Dermis microvascular lymphatic vessel endothelial cell (primary cell): ENCODE measurements at regions not wholly inside any gene's neighbourhood (a gene's known extent, or its start where the extent isn't known, plus 50 kb on each side); places are given as distances from the start of the nearest gene placed in this dataset.

ENCODE experiments used
- DNase-seq, 2 donors: peaks; one replicate each; pipeline versions ENCODE4 v3.0.0 to v3.0.0-alpha.2; 2010; ENCODE audit warnings: low read depth in 2 of 2

DNA sequence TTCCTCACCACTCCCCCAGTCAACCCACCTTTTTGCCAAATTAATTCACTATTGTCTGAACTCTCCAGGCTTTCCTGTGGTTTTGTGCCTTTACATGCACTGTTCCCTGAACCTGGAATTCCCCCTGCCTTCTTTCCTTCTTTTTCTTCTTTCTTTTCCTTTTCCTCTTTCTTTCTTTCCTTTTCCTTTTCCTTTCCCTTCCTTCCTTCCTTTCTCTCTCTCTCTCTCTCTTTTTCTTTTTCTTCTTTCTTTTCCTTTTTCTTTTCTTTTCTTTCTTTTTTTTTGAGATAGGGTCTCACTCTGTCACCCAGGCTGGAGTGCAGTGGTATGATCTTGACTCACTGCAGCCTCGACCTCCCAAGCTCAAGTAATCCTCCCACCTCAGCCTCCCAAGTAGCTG is 56.6 kb upstream of the CDC42BPA start:
- DNase-seq: no peak

DNA sequence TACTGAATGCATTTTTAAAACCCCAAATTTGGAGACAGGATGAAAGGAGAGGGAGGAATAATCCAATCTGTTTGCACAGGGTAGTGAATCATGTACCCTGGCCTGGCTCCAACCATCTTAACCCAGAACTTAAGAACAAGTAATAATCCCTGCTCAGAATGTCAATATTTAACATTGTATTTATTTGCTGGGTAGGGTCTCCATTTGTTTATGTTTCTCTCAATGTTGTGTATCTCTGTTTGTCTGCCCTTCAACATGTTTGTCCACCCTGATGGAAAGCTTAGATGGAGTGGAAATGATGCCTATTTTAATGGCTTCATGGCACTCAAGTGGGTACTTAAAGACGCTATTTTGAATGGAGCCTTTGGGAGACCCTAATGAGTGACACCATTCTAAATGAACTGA is 54.4 kb upstream of the CDC42BPA start:
- DNase-seq: peak in 1 of 2 donors; percentile 44

DNA sequence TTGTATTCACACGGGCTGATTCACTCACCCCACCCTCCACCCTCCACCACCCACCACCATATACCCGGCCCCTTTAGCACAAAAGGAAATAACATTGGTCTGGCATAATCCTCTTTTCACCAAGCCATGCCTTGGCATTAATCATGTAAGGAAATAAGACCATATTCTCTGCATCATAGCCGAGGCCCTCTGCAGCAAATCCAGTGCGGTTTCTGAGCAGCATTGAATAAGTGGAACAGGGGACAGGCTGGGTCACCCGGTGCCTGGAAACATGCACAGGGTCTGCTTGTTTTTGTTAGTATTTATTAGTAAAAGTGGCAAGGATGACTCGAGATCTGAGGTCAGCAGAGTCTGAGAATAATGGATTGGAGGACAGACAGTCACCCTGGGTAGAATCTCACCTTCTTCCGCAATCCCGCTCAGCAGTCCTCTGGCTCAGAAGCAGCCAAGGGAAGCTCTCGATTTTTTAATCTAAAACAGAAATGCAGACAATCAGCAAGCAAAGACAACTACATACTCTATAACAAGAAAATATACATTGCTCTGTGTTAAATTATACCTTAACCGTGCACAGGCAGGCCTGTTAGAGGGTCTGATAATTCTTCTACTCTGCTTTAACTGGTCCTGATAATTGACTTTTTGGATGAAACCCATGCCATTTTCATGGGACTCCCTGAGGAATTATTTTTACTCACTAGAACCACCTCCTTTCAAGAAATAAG is 52.4 kb upstream of the CDC42BPA start:
- DNase-seq: peak in 1 of 2 donors; percentile 77

DNA sequence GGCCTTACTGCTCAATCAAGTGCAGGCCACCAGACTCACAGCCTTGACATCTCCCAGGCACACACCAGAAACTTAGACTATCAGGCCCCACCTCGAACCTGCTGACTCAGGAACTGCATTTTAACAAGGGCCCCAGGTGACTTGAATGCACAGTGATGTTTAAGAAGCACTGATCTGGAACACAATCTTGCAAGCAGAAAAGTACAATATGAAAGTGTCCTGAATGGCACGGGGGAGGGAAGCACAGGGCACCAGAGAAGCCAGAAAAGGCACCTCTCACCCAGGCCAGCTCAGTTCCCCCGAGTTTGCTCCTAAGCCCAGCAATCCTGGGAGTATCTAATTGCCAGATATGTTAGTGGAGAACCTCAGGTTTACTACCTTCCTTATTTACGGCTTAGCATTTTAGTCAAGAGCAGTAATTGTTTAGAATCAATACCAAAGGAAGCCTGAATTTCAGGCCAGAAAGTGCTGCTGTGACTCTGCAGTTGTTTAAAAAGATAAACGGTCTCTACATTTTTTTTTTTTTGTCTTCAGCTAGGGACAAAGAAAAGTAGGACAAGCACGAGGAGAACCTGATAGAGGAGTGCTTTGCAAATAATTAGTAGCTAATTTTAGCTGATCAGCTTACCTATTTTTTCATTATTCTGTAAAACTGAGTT is 50.9 kb upstream of the CDC42BPA start:
- no peak for DNase-seq
